HEK293 (cell line): ENCODE measurements at regions not wholly inside any gene's neighbourhood (a gene's known extent, or its start where the extent isn't known, plus 50 kb on each side); places are given as distances from the start of the nearest gene placed in this dataset.

Experiments used
- CTCF ChIA-PET: fragments of 350-600 bp; formaldehyde crosslinking; extraction: SDS; loops from one replicate; lab custom pipeline; 2021; ENCODE audit warnings: antibody characterized with exemption; lab: Yijun Ruan, JAX
- POLR2A ChIA-PET: fragments of 300-600 bp; formaldehyde crosslinking; extraction: SDS; loops from one replicate; lab custom pipeline; 2020; ENCODE audit warnings: antibody characterized with exemption, inconsistent platforms; lab: Yijun Ruan, JAX
- H3K27ac ChIP-seq: fragments of 200-500 bp; sonication (Bioruptor generic); 2 replicates; pipeline ENCODE4 v1.5.1; 2014; ENCODE audit warnings: low read depth, low read length, control low read depth, inconsistent platforms; ENCODE audit errors: extremely low read depth
- H3K36me3 ChIP-seq, 2 experiments: fragments of 200-500 bp in 1 of 2; sonication (Bioruptor generic) in 1 of 2; 1 replicate in 1 of 2; 2 replicates in 1 of 2; pipeline ENCODE4 v1.5.1; 2014 to 2017; ENCODE audit warnings: inconsistent platforms in 2 of 2, low read length in 2 of 2; ENCODE audit not compliant: control insufficient read depth in 2 of 2, insufficient read depth in 1 of 2
- H3K4me1 ChIP-seq: fragments of 200-500 bp; sonication (Bioruptor generic); 2 replicates; pipeline ENCODE4 v1.5.1; 2014; ENCODE audit warnings: mild to moderate bottlenecking, low read length, inconsistent platforms; ENCODE audit not compliant: control insufficient read depth, insufficient read depth
- H3K4me3 ChIP-seq: 2 replicates; pipeline ENCODE4 v1.5.1; 2011; ENCODE audit warnings: low read depth, mild to moderate bottlenecking, control low read depth, low read length, moderate library complexity
- H3K9me3 ChIP-seq: fragments of 200-500 bp; sonication (Bioruptor generic); 2 replicates; pipeline ENCODE4 v1.5.1; 2014; ENCODE audit warnings: low read depth, low read length, inconsistent platforms; ENCODE audit not compliant: control insufficient read depth, insufficient read depth
- EGR2 ChIP-seq: fragments of 450-650 bp; formaldehyde crosslinking; IDR thresholded peaks from 2 replicates; pipeline ENCODE4 v1.5.1; 2016; ENCODE audit warnings: low read depth, missing biosample characterization, missing genetic modification characterization
- GFI1B ChIP-seq: fragments of 450-650 bp; formaldehyde crosslinking; IDR thresholded peaks from 2 replicates; pipeline ENCODE4 v1.5.1; 2016; ENCODE audit warnings: missing biosample characterization, missing genetic modification characterization
- HOXA7 ChIP-seq: sonication (generic); formaldehyde crosslinking; IDR thresholded peaks from 2 replicates; pipeline ENCODE4 v1.8.1; 2022; ENCODE audit warnings: missing genetic modification reagents, borderline replicate concordance
- KLF1 ChIP-seq: fragments of 450-650 bp; formaldehyde crosslinking; IDR thresholded peaks from 2 replicates; pipeline ENCODE4 v1.5.1; 2016; ENCODE audit warnings: missing biosample characterization, missing genetic modification characterization
- KLF8 ChIP-seq: fragments of 450-650 bp; formaldehyde crosslinking; IDR thresholded peaks from 2 replicates; pipeline ENCODE4 v1.5.1; 2016; ENCODE audit warnings: missing biosample characterization, missing genetic modification characterization
- MEIS1 ChIP-seq: sonication (generic); formaldehyde crosslinking; IDR thresholded peaks from 2 replicates; pipeline ENCODE4 v1.8.1; 2022; ENCODE audit warnings: missing genetic modification reagents, mild to moderate bottlenecking, borderline replicate concordance
- SCRT1 ChIP-seq: fragments of 450-650 bp; formaldehyde crosslinking; IDR thresholded peaks from 2 replicates; pipeline ENCODE4 v1.5.1; 2016; ENCODE audit warnings: missing biosample characterization, missing genetic modification characterization, borderline replicate concordance
- TCF7L2 ChIP-seq: IDR thresholded peaks from 2 replicates; pipeline ENCODE4 v1.6.1; 2011; ENCODE audit warnings: low read depth, mild to moderate bottlenecking, inconsistent platforms, low read length, moderate library complexity, borderline replicate concordance
- TRIM28 ChIP-seq: IDR thresholded peaks from 2 replicates; pipeline ENCODE4 v1.6.1; 2011; ENCODE audit warnings: low read length, control low read depth, borderline replicate concordance
- WT1 ChIP-seq: fragments of 450-650 bp; formaldehyde crosslinking; IDR thresholded peaks from 2 replicates; pipeline ENCODE4 v1.5.1; 2016; ENCODE audit warnings: missing biosample characterization, missing genetic modification characterization
- ZBTB20 ChIP-seq: fragments of 450-650 bp; formaldehyde crosslinking; IDR thresholded peaks from 2 replicates; pipeline ENCODE4 v1.5.1; 2016; ENCODE audit warnings: missing biosample characterization, missing genetic modification characterization
- ZBTB8A ChIP-seq: fragments of 450-650 bp; formaldehyde crosslinking; IDR thresholded peaks from 2 replicates; pipeline ENCODE4 v1.5.1; 2016; ENCODE audit warnings: missing biosample characterization, missing genetic modification characterization
- ZNF2 ChIP-seq: fragments of 450-650 bp; formaldehyde crosslinking; IDR thresholded peaks from 2 replicates; pipeline ENCODE4 v1.5.1; 2016; ENCODE audit warnings: missing biosample characterization, missing genetic modification characterization
- ZNF221 ChIP-seq: fragments of 450-650 bp; formaldehyde crosslinking; IDR thresholded peaks from 2 replicates; pipeline ENCODE4 v1.5.1; 2017; ENCODE audit warnings: missing biosample characterization, missing genetic modification characterization, borderline replicate concordance
- ZNF311 ChIP-seq: fragments of 450-650 bp; formaldehyde crosslinking; IDR thresholded peaks from 2 replicates; pipeline ENCODE4 v1.5.1; 2017; ENCODE audit warnings: missing biosample characterization, missing genetic modification characterization, borderline replicate concordance
- ZNF350 ChIP-seq: fragments of 450-650 bp; formaldehyde crosslinking; IDR thresholded peaks from 2 replicates; pipeline ENCODE4 v1.5.0; 2017; ENCODE audit warnings: missing biosample characterization, mild to moderate bottlenecking, missing genetic modification characterization
- ZNF366 ChIP-seq: fragments of 450-650 bp; formaldehyde crosslinking; conservative IDR thresholded peaks from 2 replicates; pipeline ENCODE4 v1.5.1; 2016; ENCODE audit warnings: missing biosample characterization, missing genetic modification characterization
- ZNF514 ChIP-seq: fragments of 450-650 bp; formaldehyde crosslinking; IDR thresholded peaks from 2 replicates; pipeline ENCODE4 v1.5.1; 2016; ENCODE audit warnings: missing biosample characterization, missing genetic modification characterization
- ZNF548 ChIP-seq: fragments of 450-650 bp; formaldehyde crosslinking; IDR thresholded peaks from 2 replicates; pipeline ENCODE4 v1.5.1; 2016; ENCODE audit warnings: missing biosample characterization, missing genetic modification characterization
- ZNF558 ChIP-seq: fragments of 450-650 bp; formaldehyde crosslinking; IDR thresholded peaks from 2 replicates; pipeline ENCODE4 v1.5.1; 2016; ENCODE audit warnings: missing biosample characterization, missing genetic modification characterization
- ZNF560 ChIP-seq: fragments of 450-650 bp; formaldehyde crosslinking; IDR thresholded peaks from 2 replicates; pipeline ENCODE4 v1.5.1; 2017; ENCODE audit warnings: missing biosample characterization, missing genetic modification characterization, borderline replicate concordance
- ZNF600 ChIP-seq: fragments of 450-650 bp; formaldehyde crosslinking; IDR thresholded peaks from 2 replicates; pipeline ENCODE4 v1.5.1; 2016; ENCODE audit warnings: missing biosample characterization, missing genetic modification characterization
- ZNF623 ChIP-seq: fragments of 450-650 bp; formaldehyde crosslinking; IDR thresholded peaks from 2 replicates; pipeline ENCODE4 v1.5.1; 2016; ENCODE audit warnings: missing biosample characterization, missing genetic modification characterization
- TF ChIP-seq, protein P1 (sequence below): fragments of 450-650 bp; formaldehyde crosslinking; IDR thresholded peaks from 2 replicates; pipeline ENCODE4 v1.5.1; 2017; ENCODE audit warnings: missing biosample characterization, missing genetic modification characterization
- TF ChIP-seq, protein P2 (sequence below): fragments of 450-650 bp; formaldehyde crosslinking; IDR thresholded peaks from 2 replicates; pipeline ENCODE4 v1.5.1; 2016; ENCODE audit warnings: missing biosample characterization, missing genetic modification characterization

DNA sequence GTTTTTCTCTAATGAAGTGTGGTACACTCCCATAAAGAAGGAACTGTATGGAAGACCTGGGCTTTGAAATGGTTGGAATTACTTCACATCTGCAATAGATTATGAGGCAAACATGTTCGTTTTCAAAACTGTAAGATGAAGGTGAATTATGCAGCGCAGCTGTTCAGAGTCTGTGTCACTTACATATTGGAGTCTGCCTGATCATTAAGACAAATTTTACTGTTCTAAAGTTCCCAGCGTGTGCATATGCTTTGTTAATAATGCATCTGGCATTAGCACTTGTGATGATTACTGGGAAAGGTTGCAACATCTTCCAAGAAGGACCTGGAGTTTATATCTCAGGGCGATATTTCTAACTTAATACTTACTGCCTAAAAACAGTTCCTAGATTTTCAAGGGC, 255.2 kb upstream of the ZC3H12C start:
- Histone ChIP-seq H3K4me3 (no peak overlapping the region), H3K4me1 (no peaks in the 10 kb centered on the region), H3K27ac (no peak overlapping the region), H3K9me3 (no peaks in the 10 kb centered on the region), H3K36me3 (no peaks in the 10 kb centered on the region)
- ChIA-PET CTCF (no interaction called here), POLR2A (no interaction called here)
- TF ChIP-seq ZNF558 (tag by site-specific recombination), result no peak
- no peak for TF ChIP-seq ZNF514 (tag by site-specific recombination)
- TF ChIP-seq, protein P1, sequence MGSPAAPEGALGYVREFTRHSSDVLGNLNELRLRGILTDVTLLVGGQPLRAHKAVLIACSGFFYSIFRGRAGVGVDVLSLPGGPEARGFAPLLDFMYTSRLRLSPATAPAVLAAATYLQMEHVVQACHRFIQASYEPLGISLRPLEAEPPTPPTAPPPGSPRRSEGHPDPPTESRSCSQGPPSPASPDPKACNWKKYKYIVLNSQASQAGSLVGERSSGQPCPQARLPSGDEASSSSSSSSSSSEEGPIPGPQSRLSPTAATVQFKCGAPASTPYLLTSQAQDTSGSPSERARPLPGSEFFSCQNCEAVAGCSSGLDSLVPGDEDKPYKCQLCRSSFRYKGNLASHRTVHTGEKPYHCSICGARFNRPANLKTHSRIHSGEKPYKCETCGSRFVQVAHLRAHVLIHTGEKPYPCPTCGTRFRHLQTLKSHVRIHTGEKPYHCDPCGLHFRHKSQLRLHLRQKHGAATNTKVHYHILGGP, result no peak
- TF ChIP-seq ZNF311 (tag by site-specific recombination), result no peak
- TF ChIP-seq ZNF350 (tag by site-specific recombination), result no peak

DNA sequence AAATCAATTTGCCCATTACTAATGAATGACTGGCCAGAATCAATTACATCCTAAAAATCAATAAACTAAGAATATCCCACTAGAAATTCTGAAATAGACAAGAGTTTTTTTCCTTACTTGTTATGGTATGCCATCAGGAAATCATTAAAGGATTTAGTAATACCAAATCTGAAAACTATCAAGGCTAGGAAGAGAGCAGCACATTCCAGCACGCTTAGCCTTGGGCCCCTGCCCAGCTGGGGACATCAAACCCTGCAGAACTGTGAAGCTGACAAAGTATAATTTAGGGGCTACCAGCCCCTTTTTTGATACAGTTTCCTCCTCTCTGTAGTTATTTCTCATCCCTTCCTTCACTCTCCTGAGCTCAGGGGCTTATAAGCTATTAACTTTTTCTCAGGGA, 247.8 kb upstream of the ZC3H12C start:
- H3K9me3 ChIP-seq, result no peaks in the 10 kb centered on the region
- no peaks in the 10 kb centered on the region for H3K4me1 ChIP-seq
- H3K4me3 ChIP-seq, result no peak overlapping the region
- TF ChIP-seq ZNF221 (tag by site-specific recombination) (no peak), TRIM28 (no peak), SCRT1 (tag by site-specific recombination) (no peak), ZBTB20 (tag by site-specific recombination) (no peak), ZBTB8A (tag by site-specific recombination) (no peak), WT1 (tag by site-specific recombination) (no peak), ZNF2 (no peak), MEIS1 (CRISPR knock-in tag) (no peak), ZNF366 (tag by site-specific recombination) (no peak), EGR2 (tag by site-specific recombination) (no peak)
- ChIA-PET CTCF (no interaction called here), POLR2A (no interaction called here)
- H3K36me3 ChIP-seq, result no peaks in the 10 kb centered on the region
- no peak overlapping the region for H3K27ac ChIP-seq

DNA sequence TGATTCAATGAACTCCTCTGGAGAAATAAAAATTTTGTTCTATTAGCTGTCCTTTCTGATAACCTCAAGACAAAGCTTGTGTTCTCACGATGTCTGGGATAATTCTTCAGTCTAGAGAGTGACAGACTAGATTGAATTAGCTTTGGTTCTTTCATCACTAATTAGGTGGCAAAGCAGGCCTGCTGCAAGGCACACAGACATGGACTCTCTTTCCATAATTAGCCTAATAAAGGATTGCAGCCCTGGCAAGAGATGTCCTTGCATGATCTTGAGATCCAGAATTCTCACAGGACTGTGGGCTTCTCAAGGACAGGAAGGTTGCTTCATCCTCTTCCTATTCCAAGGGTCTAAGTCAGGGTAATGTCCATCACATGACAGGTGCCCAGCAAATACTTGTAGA, 245.6 kb upstream of the ZC3H12C start:
- no peak overlapping the region for H3K4me3 ChIP-seq
- no peak overlapping the region for H3K27ac ChIP-seq
- ChIA-PET POLR2A (no interaction called here), CTCF (interaction anchor here (1.4 kb wide), 1 partner anchor 93 kb away, joined by 3 read pairs; no protein-coding TSS in a partner anchor)
- H3K9me3 ChIP-seq, result no peaks in the 10 kb centered on the region
- no peaks in the 10 kb centered on the region for H3K4me1 ChIP-seq
- H3K36me3 ChIP-seq, result no peaks in the 10 kb centered on the region
- TF ChIP-seq TCF7L2, result no peak
- no peak for TF ChIP-seq ZNF623
- no peak for TF ChIP-seq ZNF600 (tag by site-specific recombination)
- TF ChIP-seq HOXA7 (CRISPR knock-in tag), result no peak
- TF ChIP-seq, protein P1, result no peak
- no peak for TF ChIP-seq GFI1B (tag by site-specific recombination)
- TF ChIP-seq KLF8, result no peak
- no peak for TF ChIP-seq ZNF548
- TF ChIP-seq, protein P2, sequence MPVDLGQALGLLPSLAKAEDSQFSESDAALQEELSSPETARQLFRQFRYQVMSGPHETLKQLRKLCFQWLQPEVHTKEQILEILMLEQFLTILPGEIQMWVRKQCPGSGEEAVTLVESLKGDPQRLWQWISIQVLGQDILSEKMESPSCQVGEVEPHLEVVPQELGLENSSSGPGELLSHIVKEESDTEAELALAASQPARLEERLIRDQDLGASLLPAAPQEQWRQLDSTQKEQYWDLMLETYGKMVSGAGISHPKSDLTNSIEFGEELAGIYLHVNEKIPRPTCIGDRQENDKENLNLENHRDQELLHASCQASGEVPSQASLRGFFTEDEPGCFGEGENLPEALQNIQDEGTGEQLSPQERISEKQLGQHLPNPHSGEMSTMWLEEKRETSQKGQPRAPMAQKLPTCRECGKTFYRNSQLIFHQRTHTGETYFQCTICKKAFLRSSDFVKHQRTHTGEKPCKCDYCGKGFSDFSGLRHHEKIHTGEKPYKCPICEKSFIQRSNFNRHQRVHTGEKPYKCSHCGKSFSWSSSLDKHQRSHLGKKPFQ (tag by site-specific recombination), result no peak
- TF ChIP-seq ZNF560 (tag by site-specific recombination), result no peak
- no peak for TF ChIP-seq KLF1
